HG03460 (cell line): ENCODE measurements at regions not wholly inside any gene's neighbourhood (a gene's known extent, or its start where the extent isn't known, plus 50 kb on each side); places are given as distances from the start of the nearest gene placed in this dataset.

Source experiments
- ATAC-seq: cut with Tn5 transposase; IDR thresholded peaks from one replicate; pipeline ENCODE4 v1.9.1; 2021; ENCODE audit not compliant: unreplicated experiment

DNA sequence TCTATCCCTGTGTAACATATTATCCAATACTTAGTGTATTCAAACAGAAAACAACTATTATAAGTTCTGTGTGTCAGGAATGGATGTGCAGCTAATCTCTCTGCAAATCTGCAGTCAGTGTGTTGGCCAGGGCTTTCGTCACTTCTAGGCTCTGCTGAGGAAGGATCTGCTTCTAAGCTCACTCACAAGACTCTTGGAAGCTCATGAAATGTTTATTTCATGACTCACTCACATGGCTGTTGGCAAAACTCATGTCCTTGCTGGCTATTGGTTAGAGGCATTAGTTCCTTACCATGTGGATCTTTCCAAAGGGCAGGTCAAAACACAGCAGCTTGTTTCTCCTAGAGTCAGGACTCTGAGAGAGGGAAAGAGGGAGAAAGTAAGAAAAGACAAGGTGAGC, 367.4 kb upstream of the SMARCA2 start:
- ATAC-seq: no peak

DNA sequence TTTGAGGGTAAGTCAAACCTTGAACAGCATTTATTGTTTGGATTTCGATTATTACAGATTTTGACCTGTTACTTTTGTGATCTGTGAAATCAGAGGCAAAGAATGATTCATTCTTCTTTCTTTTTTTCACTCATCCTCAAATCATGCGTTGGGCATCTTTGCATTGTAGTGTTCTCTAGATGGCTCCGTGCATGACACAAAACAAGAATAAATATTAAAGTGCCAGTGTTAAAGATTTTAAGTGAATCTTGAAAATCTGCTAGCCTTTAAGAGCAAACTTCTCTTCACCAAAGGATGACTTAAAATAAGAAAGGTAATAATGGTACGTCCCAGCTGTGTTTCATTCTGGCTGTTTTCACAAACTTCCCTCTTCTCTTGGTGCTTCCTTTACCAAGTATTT, 361.9 kb upstream of the SMARCA2 start:
- no peak for ATAC-seq

GRCh38 chr9:1658661-1659362, 356.3 kb upstream of the SMARCA2 start:
- ATAC-seq: no peak

DNA sequence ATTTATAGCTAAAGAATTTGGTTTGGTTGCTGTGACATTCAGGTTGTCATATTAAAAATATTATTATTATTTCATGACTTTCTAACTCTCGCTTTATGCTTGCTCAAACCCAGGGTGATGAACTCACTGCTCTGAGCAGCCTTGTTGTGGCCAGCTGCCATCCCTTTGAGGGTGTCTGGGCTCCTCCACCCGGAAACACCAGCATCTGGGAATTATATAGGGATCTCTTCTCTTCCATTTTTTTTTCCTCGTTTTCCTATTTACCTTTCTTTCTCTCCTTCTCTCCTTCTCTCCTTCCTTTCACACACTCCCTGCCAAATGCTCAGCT, 355.8 kb upstream of the SMARCA2 start:
- ATAC-seq: no peak

DNA sequence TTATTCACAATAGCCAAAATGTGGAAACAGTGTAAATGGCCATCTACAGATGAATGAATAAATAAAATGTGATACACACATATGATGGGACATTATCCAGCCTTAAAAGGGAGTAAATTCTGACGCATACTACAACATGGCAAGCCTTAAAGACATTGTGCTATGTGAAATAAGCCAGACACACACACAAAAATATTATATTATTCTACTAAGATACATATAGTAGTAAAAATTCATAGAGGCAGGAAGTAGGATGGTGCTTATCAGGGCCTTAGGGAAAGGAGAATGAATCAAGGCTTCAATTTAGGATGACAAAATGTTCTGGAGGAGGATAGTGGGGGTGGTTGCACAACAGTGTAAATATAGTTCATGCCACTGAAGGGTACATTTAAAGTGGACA, 346.7 kb upstream of the SMARCA2 start:
- ATAC-seq: no peak

DNA sequence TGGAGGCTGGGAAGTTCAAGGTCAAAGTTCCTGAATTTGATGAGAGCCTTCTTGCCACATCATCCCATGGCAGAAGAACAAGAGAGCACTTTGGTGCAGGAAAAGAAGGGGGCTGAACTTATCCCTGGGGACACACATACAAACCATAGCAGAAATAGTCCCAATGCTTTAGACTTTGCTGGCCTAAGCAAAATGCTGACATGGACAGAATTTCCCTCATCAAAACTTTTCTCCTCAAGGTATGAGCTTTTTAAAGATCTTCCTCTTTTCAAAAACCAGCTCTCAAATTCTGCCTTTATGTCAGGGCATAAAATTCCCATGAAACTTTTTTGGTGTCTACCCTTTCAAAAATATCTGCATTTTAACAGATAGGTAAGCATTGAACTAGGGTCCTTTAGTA, 341.8 kb upstream of the SMARCA2 start:
- ATAC-seq: no peak

DNA sequence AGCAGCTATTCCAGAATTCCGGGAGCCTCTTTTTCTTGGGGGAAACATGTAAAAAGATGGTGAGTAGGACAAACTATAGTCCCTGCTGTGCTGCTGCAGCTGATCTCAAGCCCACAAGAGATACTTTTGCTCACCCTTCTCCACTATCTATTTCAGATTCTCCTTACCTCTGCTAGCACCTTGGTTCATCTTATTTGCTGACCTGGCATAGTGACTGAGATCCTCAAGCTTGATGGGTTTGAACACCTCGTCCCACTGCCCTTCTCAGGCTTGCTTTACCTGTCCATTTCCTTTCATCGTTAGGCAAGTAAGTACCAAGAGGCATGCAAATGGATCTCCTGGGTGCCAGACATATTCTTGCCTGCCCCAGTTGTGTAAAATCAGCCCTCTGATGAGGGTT, 338.4 kb upstream of the SMARCA2 start:
- ATAC-seq: no peak

- no peak for ATAC-seq
These were observed 331.2 kb upstream of the SMARCA2 start for GRCh38 chr9:1683951-1684350.

GRCh38 chr9:1698991-1699390, 316.2 kb upstream of the SMARCA2 start:
- no peak for ATAC-seq

DNA sequence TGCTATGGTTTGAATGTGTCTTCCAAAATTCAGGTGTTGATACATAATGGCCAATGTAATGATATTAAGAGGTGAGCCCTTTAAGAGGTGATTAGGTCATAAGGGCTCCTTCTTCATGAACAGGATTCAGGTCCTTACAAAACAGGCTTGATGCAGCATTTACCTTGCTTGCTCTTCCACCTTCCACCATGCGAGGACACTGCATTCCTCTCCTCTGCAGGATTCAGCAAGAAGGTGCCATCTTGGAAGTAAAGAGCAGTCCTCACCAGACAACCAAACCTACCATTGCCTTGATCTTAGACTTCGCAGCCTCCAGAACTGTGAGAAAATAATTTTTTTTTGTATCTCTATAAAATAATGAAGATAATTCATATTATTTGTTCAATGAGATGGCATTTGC, 314.0 kb upstream of the SMARCA2 start:
- ATAC-seq: no peak

GRCh38 chr9:1702701-1703100, 312.4 kb upstream of the SMARCA2 start:
- no peak for ATAC-seq

- ATAC-seq: no peak
These were observed 307.9 kb upstream of the SMARCA2 start for GRCh38 chr9:1707291-1707690.

- ATAC-seq: no peak
These were observed 306.9 kb upstream of the SMARCA2 start for GRCh38 chr9:1708219-1708618.

- ATAC-seq: no peak
These were observed 305.8 kb upstream of the SMARCA2 start for GRCh38 chr9:1709347-1709746.

GRCh38 chr9:1712861-1713450, 302.2 kb upstream of the SMARCA2 start:
- ATAC-seq: no peak

- no peak for ATAC-seq
These were observed 301.3 kb upstream of the SMARCA2 start for GRCh38 chr9:1713841-1714240.

DNA sequence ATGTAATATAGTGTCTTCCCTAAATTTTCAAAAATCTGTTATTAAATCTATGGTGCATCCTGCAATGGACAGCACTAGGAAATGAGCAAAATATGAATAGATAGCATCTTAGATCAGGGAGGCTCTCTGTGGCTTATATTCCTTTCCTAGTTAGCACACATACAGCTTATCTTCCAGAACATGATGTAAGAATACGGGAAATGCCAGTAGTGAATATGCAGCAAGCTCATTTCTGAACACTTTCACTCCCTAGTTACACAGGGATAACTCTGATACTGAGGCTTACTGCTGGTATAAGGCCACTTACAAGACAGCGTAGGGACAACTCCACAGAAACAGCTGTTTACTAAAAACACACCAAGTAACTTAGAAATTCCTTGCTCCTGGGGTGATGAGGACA, 297.3 kb upstream of the SMARCA2 start:
- ATAC-seq: no peak

GRCh38 chr9:1718836-1719235, 296.3 kb upstream of the SMARCA2 start:
- ATAC-seq: no peak

DNA sequence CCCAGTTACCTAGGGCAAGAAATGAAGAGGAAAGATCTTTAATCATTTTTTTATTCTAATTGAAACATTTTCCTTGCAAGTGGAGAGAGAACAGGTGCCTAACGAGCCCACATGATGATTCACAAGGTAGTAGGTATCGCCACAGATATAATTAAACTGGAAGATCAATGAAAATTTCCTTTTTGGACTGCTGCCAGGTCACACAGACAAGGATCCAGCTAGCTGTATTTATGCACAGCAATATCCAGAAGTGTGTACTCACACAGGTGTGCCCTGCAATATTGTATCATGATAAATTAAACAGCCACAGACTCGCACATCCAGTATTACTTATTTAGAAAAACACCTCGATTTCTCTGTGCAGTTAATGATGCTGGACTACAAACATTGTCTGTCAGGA, 294.0 kb upstream of the SMARCA2 start:
- no peak for ATAC-seq

DNA sequence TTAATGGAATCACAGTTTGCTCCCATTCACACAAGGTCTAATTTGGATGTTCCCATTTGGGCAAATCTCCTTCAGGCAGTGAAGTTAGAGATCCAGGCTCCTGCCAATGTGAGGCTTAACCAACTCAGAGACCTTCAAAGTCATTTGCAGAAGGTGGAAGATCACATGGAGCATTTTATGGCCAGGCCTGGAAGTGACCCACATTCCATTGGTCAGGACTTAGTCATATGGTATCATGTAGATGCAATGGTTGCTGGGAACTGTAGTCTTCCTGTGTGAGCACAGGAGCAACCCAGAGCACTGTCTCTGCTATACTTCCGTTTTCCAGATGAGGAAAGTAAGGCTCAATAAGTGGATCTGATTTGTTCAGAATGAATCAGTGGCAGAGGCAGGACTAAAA, 292.7 kb upstream of the SMARCA2 start:
- no peak for ATAC-seq

- ATAC-seq: no peak
These were observed 291.6 kb upstream of the SMARCA2 start for GRCh38 chr9:1723522-1724015.

DNA sequence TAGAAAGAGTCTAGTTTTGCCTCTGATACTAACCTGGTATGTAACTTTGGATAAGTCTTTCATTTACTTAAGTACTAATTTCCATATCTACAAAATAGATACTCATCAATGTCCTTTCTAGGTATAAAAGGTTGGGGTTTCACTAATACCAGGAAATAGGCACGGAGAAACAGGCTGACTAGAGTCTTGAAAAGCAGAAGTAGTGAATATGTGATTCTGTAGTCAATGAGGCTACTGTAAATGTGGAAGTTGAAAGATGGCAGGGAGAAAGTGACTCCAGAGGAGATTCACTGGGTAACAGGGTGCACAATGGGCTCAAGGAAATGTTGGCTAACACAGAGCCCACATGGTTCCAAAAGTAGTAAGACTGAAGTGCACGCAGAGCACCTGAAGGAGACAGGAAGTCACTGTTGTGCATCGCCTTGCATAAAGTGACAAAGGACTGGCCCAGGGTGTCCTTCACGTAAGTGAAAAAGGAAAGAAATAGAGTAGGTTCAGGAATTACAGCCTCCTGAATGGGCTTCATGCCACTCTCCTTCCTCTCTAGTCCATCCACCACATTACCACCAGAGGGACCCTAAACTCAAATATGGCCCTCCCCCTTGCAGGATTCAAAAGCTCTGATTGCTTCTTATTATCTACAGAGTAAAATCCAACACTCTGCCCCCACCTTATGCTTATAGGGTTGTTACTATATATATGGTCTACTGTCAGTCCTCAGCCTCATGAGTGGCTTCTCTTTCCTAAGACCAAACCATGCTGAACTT, 288.0 kb upstream of the SMARCA2 start:
- ATAC-seq: no peak
